GM19455 (cell line): ENCODE measurements at regions not wholly inside any gene's neighbourhood (a gene's known extent, or its start where the extent isn't known, plus 50 kb on each side); places are given as distances from the start of the nearest gene placed in this dataset.

Source experiments
- ATAC-seq: cut with Tn5 transposase; IDR thresholded peaks from one replicate; pipeline ENCODE4 v1.9.1; 2021; ENCODE audit not compliant: unreplicated experiment

GRCh38 chr6:105966481-105966880 lies 119.7 kb upstream of the PRDM1 start:
- no peak for ATAC-seq

- ATAC-seq = no peak
Observed at GRCh38 chr6:105964979-105965760, 121.0 kb upstream of the PRDM1 start.

GRCh38 chr6:105954148-105954547 lies 132.0 kb upstream of the PRDM1 start:
- no peak for ATAC-seq

- no peak for ATAC-seq
Observed at GRCh38 chr6:105952772-105953690, 133.1 kb upstream of the PRDM1 start.

- no peak for ATAC-seq
Observed at GRCh38 chr6:105952326-105952725, 133.8 kb upstream of the PRDM1 start.

- ATAC-seq = no peak
Observed at GRCh38 chr6:105951322-105951721, 134.8 kb upstream of the PRDM1 start.

- no peak for ATAC-seq
Observed at GRCh38 chr6:105949869-105950268, 136.3 kb upstream of the PRDM1 start.

DNA sequence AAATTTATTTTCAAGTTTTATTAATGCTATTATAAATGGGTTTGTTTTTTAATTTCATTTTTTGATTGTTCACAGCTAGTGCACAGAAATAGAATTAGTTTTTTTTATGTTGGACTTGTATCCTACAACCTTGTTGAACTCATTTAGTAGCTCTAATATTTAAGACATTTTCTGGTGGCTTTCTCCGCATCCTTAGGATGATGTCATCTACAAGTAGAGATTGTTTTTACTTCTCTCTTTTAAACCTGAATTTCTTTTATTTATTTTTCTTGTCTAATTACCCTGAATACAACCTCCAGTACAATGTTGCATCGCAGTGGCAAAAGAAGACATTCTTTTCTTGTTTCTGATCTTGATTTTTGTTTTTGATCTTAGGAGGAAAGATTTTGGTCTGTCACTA lies 142.6 kb upstream of the PRDM1 start:
- no peak for ATAC-seq

GRCh38 chr6:105941621-105942412 lies 144.3 kb upstream of the PRDM1 start:
- ATAC-seq = no peak

DNA sequence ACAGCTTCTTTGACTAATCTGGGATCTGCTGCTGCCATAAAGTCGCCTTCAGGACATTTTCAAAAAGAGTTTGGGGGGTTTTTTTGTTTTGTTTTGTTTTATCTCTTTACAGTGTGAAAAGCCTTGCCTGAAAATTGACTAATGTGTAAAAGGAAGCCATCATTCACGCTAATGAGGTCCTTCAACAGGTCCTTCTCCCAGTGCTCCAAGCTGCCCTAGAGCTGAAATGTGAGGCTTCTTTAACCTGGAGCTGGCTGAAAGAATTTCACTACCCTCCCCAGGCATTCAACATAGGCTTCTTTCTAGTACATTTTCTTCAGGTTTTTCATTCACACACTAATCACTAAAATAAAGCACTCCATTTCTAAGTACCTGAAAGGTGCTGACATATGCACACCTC lies 145.1 kb upstream of the PRDM1 start:
- no peak for ATAC-seq

- no peak for ATAC-seq
Observed at GRCh38 chr6:105936972-105937371, 149.2 kb upstream of the PRDM1 start.

DNA sequence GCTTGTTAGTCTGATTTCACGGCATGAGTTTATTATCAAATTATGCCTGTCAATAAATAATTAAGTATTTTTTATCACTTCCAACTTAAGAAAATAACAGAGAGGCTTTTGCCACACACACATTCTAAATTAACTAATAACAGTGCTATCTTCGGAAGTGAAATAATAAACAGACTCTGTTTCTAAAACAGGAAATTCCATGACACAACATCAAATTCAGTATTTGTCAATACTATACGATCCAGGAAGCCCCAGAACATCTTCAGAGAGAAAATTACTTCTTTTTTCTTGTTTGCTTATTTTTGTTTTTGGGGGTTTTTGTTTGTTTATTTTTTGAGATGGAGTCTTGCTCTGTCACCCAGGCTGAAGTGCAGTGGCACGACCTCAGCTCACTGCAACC lies 150.7 kb upstream of the PRDM1 start:
- no peak for ATAC-seq

DNA sequence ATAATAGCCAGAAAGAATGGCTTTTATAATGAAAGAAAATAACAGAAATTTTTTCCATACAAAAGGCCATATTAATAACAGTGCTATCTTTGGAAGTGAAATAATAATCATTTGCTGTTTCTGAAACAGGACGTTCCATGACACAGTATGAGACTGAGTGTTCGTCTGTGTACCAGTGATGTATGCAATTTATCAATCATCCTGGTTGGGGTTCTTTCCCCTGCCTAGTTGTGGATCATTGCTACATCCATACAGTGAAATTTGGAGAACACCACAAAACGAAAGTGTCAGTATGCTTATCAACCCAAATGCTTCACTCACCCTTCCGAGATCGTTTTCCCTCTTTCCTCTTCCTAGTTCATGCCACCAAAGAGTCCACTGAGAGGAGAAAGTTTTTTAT lies 151.4 kb upstream of the PRDM1 start:
- no peak for ATAC-seq

GRCh38 chr6:105932440-105932839 lies 153.7 kb upstream of the PRDM1 start:
- ATAC-seq = no peak

DNA sequence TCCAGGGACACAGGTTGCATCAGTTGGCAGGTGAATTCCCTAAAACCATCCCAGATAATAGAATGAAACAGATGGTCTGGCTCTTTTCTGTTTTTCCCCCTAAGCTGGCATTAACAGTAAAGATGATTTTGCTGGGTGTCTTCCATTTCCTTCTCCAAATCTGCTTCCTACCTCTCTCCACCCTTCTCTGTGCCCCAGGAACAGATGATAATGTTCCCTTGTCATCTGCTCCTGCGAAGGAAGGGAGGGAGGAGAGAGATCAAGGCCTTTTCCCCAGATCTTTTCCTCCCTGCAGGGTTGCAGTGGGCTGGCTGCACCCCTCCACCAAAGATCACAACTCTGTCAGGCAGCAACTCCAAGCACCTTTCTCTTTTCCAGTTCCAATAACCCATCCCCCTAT lies 156.5 kb upstream of the PRDM1 start:
- ATAC-seq = no peak

GRCh38 chr6:105926318-105926717 lies 159.8 kb upstream of the PRDM1 start:
- no peak for ATAC-seq

- no peak for ATAC-seq
Observed at GRCh38 chr6:105925706-105926105, 160.4 kb upstream of the PRDM1 start.

DNA sequence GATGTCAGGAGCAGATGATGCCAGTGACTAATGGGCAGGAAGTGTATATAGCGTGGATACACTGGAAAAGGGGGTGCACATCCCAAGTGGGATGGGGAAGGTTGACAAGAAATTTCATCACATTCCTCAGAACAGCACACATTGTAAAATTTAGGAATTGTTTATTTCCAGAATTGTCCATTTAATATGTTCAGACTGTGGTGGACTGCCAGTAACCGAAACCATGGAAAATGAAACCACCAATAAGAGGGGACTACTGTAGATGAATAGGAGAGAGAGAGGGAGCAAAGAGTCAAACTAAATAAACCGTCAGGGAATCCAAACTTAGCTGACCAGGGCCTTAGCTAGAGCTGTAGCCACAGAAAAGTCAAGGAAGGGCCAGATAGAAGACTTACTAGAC lies 164.4 kb upstream of the PRDM1 start:
- no peak for ATAC-seq

DNA sequence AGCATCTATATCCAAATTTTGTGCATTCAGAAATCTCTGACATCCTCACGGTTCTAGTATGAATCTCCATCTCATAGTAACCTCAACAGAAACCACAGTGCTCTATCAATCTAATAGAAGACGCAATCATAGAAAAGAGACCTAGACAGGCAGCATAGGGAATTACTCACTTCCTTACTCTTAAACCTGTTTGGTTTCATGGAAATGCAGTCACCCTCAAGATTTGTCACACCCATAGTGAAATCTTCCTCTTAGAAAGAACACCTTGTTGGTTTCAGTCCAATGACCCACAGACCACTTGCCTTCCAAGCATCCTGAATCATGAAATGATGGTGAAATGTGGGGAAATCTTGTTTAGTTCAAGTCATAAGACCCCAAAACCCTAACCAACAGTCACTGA lies 166.1 kb upstream of the PRDM1 start:
- no peak for ATAC-seq

DNA sequence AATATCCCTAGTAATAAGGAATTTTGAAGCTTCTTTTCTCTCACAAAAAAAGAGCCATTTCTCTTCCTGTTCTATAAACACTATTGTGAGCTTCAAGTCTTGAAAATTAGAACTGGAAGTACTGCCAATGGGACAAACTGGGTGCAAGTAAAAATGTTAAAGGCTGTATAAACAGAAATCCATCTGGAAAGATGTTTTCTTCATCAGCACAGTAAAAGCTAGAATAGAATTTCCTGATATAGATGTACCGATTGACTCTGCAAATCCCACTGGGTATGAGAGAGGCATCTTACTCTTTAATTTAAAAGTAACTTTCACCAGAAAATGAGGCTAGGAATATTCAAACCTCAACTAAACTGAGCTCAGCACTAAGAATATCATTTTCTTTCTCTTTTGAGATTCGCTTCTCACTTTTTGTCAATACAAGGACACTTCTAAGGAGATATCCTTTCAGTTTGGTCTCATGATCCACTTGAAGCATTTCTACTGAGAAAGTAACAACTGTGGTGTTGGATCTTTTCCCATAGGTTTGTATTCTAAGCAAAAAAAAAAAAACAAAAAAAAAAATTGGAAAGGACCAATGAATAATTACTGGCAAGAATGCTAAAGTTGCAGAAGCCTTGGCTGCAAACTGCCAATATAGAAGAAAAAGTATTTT lies 169.0 kb upstream of the PRDM1 start:
- no peak for ATAC-seq

DNA sequence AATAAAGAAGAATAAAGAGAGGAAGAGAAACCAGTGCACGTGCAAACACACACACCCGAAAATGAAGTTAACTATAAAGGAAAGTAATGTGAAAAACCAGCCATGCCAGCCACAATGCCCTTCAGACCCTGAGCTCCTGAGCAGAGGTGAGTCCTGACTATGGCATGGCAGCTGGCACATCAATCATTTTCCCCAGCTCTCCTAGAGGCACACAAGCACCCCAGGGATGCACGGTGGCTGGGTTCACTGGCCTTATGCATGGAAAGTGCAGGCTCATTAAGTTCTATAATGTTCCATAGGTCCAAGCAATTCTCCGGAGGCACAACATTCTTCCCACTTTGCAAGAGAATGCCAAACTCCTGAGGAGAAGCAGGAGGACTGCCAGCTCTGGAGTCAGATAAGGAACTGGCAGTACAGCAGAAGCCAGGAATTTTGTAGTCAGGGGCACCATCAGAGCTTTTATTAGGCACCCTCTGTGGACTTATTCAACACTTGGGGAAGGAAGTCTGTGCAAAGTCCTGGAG lies 175.0 kb upstream of the PRDM1 start:
- no peak for ATAC-seq
